Stimulated activated naive CD8-positive, alpha-beta T cell treated with anti-CD3 and anti-CD28 coated beads, Interleukin-15, amount 100 ng/mL, for 72 hours (primary cell): ENCODE measurements at regions not wholly inside any gene's neighbourhood (a gene's known extent, or its start where the extent isn't known, plus 50 kb on each side); places are given as distances from the start of the nearest gene placed in this dataset.

ENCODE experiments used
- ATAC-seq: fragments of 150-1000 bp; cut with Tn5 transposase; 2 replicates; pipeline ENCODE4 v1.10.0; 2021; ENCODE audit warnings: mild to moderate bottlenecking, moderate library complexity
- DNase-seq, 2 donors: peaks; one replicate each; pipeline ENCODE4 v3.0.0; 2021 to 2022
- H3K27ac Mint-ChIP-seq, 2 donors: one replicate each; pipeline ENCODE4 v1.8.0; 2022; ENCODE audit warnings: mild to moderate bottlenecking in 2 of 2, mixed read lengths in 2 of 2, moderate library complexity in 2 of 2
- H3K27me3 Mint-ChIP-seq: one replicate; pipeline ENCODE4 v1.8.0; 2022; ENCODE audit warnings: mixed read lengths
- H3K4me1 Mint-ChIP-seq: one replicate; pipeline ENCODE4 v1.8.0; 2022; ENCODE audit warnings: mild to moderate bottlenecking, mixed read lengths
- H3K4me3 Mint-ChIP-seq, 2 donors: one replicate each; pipeline ENCODE4 v1.8.0; 2022; ENCODE audit warnings: mild to moderate bottlenecking in 2 of 2, mixed read lengths in 2 of 2, moderate library complexity in 1 of 2
- H3K9me3 Mint-ChIP-seq, 2 donors: one replicate each; pipeline ENCODE4 v1.8.0; 2022; ENCODE audit warnings: mixed read lengths in 2 of 2

DNA sequence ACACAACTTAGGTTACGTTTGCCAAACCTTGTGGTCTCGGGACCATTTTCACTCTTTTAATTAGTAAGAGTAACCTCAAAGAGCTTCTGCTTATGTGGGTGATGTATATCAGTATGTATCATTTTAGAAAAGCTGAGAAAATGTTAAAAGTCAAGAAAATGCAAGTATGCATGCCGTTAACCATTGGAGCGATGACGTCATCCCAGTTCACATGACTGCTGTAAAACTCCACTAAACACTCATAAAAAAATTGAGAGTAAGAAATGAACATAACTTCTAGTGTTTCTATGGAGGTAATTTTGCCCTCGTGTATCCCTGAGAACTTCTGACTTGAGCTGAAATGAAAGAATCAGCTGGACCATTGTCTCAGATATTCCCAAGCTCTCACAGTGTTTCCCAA, 250.0 kb upstream of the CDH4 start:
- Mint-ChIP-seq H3K27ac (no peak overlapping the region), H3K4me3 (no peak overlapping the region), H3K9me3 (no peaks in the 10 kb centered on the region), H3K4me1 (no peaks in the 10 kb centered on the region), H3K27me3 (peaks cover 7% of the 10 kb centered on the region)
- no peak for DNase-seq
- ATAC-seq: no peak

DNA sequence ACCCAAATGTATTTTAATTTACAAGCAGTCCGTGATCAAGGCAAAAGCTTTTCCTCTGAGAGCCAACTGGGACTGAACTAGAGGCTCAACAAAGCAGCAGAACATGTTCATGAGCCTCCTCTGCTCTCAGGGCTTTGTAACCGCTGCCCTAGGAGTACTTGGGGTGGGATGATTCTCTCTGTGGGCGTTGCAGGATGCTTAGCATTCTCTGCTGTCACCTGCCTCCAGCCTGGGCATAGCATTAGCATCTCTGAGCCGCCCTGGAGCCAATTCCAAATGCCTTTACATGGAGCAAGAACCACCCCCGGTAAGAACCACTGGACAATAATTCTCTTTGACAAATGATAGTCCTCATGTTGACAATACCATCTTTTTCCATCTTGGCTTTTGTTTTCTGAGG, 237.6 kb upstream of the CDH4 start:
- ATAC-seq: no peak
- H3K9me3 Mint-ChIP-seq: peaks cover 8 to 19% of the 10 kb centered on the region in 2 donors
- DNase-seq: no peak
- H3K4me1 Mint-ChIP-seq: no peaks in the 10 kb centered on the region
- H3K27ac Mint-ChIP-seq: peak overlapping the region in 1 of 2 donors; percentile 25
- no peak overlapping the region for H3K4me3 Mint-ChIP-seq
- H3K27me3 Mint-ChIP-seq: peaks cover 14% of the 10 kb centered on the region

DNA sequence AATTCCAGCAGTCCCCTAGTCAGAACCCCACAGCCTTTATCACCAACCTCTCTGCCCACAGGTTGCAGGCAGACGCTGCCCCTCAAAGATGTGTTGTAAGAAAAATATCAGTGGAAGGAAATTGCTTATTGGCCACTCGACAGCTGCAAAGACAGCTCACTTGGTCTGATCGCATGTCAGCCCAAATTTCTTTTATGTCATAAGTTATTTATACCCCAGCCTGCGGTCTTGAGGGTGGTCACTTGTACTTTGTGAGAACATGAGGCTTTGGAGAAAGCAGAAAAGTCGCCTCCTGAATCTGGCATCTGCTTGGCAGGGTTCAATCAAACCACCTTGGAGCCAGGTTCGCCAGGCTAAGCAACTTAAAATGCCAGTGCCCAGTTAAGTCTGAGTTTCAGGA, 236.5 kb upstream of the CDH4 start:
- no peaks in the 10 kb centered on the region for H3K4me1 Mint-ChIP-seq
- H3K27ac Mint-ChIP-seq: no peak overlapping the region
- no peak for ATAC-seq
- peaks cover 7% of the 10 kb centered on the region for H3K27me3 Mint-ChIP-seq
- peaks cover 8 to 24% of the 10 kb centered on the region in 2 donors for H3K9me3 Mint-ChIP-seq
- H3K4me3 Mint-ChIP-seq: no peak overlapping the region
- no peak for DNase-seq

DNA sequence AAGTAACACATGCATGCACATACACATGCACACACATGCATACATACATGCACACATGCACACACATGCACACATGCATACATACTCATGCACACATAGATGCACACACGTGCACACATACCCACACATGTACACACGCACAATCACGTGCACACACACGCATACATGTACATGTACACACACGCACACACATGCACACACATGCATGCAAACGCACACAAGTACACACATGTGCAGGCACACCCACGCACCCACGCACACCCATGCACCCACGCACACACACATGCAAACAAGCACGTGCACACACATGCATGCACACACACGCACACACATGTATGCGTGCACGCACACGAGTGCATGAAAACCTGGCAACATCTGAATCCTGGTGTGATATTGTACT, 232.7 kb upstream of the CDH4 start:
- no peaks in the 10 kb centered on the region for H3K4me1 Mint-ChIP-seq
- H3K27ac Mint-ChIP-seq: no peak overlapping the region
- peaks cover 4 to 24% of the 10 kb centered on the region in 2 donors for H3K9me3 Mint-ChIP-seq
- H3K4me3 Mint-ChIP-seq: no peak overlapping the region
- peaks cover 7% of the 10 kb centered on the region for H3K27me3 Mint-ChIP-seq
- no peak for ATAC-seq
- no peak for DNase-seq

DNA sequence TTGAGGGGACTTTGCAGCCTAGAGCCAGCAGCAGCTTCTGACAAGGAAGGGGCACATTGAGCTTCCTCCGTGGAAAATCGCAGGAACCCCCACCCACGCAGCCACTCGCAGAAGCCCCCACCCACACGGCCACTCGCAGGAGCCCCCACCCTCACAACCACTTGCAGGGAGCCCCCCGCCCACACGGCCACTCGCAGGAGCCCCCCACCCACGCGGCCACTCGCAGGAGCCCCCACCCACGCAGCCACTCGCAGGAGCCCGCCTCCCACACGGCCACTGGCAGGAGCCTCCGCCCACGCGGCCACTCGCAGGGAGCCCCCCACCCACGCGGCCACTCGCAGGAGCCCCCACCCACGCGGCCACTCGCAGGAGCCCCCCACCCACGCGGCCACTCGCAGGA, 228.4 kb upstream of the CDH4 start:
- Mint-ChIP-seq H3K9me3 (peaks cover 4 to 31% of the 10 kb centered on the region in 2 donors), H3K4me3 (no peak overlapping the region), H3K27ac (peak overlapping the region in 1 of 2 donors; percentile 78), H3K27me3 (no peaks in the 10 kb centered on the region), H3K4me1 (no peaks in the 10 kb centered on the region)
- no peak for DNase-seq
- ATAC-seq: no peak

DNA sequence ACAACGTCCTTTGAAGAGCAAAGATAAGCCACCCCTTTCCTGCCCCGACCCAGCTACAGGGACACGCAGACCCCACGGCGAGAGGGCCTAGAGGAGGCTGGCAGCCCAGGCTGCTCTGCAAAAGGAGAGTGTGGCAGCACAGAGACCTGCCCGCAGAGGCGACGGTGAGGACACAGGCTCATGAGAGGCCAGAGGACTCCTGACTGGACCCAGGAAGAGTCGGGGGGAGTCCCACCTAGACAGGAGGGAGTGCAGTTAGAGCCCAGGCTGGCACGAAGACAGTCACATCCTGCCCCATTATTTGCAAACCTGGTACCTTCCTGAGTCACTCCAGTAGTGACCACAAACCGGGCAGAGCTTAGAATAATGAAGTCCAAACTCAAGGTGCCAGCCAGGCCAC, 227.7 kb upstream of the CDH4 start:
- Mint-ChIP-seq H3K4me3 (no peak overlapping the region), H3K4me1 (no peaks in the 10 kb centered on the region), H3K27me3 (no peaks in the 10 kb centered on the region), H3K27ac (peak overlapping the region in 1 of 2 donors; percentile 40), H3K9me3 (peaks cover 0 to 28% of the 10 kb centered on the region in 2 donors)
- ATAC-seq (no peak), DNase-seq (no peak)

DNA sequence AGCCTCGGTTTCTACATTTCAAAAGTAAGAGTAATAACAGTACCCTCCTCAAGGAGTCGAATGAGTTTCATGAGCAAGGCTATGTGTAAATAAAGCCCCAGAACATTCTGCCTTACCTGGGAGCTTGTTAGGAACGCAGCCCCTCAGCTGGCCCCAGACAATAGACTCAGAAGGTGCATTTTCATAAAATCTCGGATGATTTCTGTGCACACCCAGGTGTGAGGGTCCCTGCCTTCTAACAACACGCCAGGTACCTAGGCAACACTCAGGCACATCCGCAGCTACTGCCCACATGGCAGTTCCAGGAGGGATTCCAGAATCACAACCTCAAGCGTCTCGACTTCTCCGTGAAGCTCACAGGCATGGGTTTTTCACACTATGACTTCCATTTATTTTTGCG, 226.5 kb upstream of the CDH4 start:
- DNase-seq (no peak), ATAC-seq (no peak)
- Mint-ChIP-seq H3K27ac (no peak overlapping the region), H3K4me3 (no peak overlapping the region), H3K4me1 (no peaks in the 10 kb centered on the region), H3K9me3 (peaks cover 0 to 27% of the 10 kb centered on the region in 2 donors), H3K27me3 (no peaks in the 10 kb centered on the region)

DNA sequence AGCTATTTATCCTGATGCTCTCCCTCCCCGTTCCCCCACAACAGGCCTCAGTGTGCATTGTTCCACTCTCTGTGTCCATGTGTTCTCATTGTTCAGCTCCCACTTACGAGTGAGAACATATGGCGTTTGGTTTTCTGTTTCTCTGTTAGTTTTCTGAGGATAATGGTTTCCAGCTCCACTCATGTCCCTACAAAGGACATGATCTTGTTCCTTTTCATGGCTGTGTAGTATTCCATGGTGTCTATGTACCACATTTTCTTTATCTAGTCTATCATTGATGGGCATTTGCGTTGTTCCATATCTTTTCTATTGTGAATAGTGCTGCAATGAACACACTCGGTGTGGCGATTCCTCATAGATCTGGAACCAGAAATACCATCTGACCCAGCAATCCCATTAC, 225.9 kb upstream of the CDH4 start:
- DNase-seq: no peak
- H3K4me1 Mint-ChIP-seq: no peaks in the 10 kb centered on the region
- no peak overlapping the region for H3K27ac Mint-ChIP-seq
- no peak for ATAC-seq
- no peak overlapping the region for H3K4me3 Mint-ChIP-seq
- H3K27me3 Mint-ChIP-seq: no peaks in the 10 kb centered on the region
- H3K9me3 Mint-ChIP-seq: peaks cover 0 to 27% of the 10 kb centered on the region in 2 donors

DNA sequence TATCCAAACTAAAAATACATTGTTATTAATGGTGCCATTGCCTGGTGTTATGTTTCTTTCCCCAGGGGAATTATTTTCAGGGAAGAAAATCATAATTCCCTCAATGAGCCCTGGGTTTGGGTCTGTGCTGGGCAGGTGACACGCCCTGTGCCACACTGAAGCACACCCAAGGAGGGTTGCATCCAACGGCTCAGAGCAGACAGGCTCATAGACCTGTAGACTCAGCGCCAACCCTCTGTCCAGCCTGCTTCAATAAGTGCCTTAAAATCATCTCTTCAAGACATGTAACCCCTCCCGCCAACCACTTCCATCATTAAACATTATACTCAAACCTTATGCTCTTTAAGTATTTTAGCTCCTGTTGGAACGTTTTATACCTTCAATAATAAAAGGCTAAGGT, 225.3 kb upstream of the CDH4 start:
- no peak for ATAC-seq
- Mint-ChIP-seq H3K4me1 (no peaks in the 10 kb centered on the region), H3K27me3 (no peaks in the 10 kb centered on the region), H3K9me3 (peaks cover 0 to 27% of the 10 kb centered on the region in 2 donors), H3K27ac (no peak overlapping the region), H3K4me3 (no peak overlapping the region)
- no peak for DNase-seq

DNA sequence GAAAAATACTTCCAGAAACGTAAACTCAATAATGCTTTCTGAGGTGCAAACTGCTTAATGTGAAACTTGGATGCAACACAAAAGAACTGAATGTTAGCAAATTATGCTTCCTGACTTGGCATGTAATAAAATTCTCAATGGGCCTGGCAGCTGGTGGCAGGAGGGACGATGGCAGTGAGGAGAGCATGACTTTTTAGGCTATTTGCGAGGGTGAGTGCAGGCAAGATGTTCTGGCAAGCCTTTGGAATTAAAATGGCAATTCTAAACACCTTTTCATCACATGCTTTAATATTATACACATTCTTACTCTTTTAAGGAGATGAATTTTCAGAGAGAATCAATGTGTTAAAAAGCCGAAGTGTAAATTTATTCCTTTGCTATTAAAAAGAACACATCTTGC, 224.8 kb upstream of the CDH4 start:
- Mint-ChIP-seq H3K4me3 (no peak overlapping the region), H3K27me3 (no peaks in the 10 kb centered on the region), H3K4me1 (no peaks in the 10 kb centered on the region), H3K27ac (no peak overlapping the region), H3K9me3 (peaks cover 0 to 27% of the 10 kb centered on the region in 2 donors)
- no peak for DNase-seq
- no peak for ATAC-seq

DNA sequence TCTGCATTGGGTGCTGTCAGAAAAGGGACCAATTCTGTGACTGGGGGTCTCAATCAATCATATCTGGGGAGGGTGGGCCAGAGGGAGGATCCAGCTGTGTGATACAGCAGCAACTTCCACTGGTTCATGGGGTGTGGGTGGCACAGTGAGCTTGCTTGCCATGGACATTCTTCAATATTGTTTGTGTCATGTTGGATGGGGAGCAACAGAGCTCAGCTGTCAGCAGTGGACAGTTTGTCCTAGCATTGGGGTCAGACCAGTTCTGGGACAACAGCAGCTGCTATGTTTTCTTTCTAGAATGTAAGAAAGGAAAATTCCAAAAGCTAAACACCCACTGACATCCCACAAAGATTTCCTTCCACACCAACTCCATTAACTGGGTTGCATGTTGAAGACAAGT, 221.9 kb upstream of the CDH4 start:
- H3K27ac Mint-ChIP-seq: no peak overlapping the region
- H3K4me1 Mint-ChIP-seq: no peaks in the 10 kb centered on the region
- peaks cover 0 to 27% of the 10 kb centered on the region in 2 donors for H3K9me3 Mint-ChIP-seq
- H3K27me3 Mint-ChIP-seq: no peaks in the 10 kb centered on the region
- DNase-seq (no peak), ATAC-seq (no peak)
- H3K4me3 Mint-ChIP-seq: no peak overlapping the region

DNA sequence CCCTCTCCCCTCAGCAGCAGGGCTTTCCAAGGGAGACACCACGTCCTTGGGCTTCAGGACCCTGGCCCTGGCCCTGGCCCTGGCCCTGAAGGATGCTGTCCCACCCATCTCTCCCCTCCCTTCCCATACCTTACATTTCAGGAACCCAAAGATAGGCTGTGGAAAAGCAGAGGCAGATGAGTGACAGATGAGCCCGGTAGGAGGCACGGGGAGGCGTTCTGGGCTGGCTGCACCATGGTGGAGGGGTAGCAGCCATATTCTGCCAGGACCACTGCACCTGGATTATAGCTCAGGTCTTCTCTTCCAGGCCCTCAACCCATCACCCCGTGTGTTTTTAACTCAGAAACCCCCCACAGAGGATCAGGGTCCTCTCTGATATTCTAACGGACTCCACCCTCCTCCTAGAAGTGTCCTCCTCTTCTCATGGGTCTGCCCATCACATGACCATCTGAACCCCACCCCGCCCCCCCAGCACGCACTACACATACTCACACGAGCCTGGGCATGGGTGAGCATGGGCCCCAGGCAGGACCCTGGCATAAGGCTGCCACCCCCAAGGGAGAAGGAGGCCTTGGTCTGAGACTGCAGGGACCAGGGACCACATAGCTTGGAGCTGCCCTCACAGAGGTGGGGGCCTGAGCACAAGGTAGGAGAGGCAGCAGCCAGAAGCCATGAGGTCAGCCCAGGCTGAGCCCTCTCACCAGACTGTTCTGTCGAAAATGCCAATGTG, 220.8 kb upstream of the CDH4 start:
- ATAC-seq: no peak
- no peaks in the 10 kb centered on the region for H3K27me3 Mint-ChIP-seq
- H3K4me1 Mint-ChIP-seq: no peaks in the 10 kb centered on the region
- no peak overlapping the region for H3K4me3 Mint-ChIP-seq
- no peak for DNase-seq
- H3K9me3 Mint-ChIP-seq: peaks cover 0 to 30% of the 10 kb centered on the region in 2 donors
- no peak overlapping the region for H3K27ac Mint-ChIP-seq

DNA sequence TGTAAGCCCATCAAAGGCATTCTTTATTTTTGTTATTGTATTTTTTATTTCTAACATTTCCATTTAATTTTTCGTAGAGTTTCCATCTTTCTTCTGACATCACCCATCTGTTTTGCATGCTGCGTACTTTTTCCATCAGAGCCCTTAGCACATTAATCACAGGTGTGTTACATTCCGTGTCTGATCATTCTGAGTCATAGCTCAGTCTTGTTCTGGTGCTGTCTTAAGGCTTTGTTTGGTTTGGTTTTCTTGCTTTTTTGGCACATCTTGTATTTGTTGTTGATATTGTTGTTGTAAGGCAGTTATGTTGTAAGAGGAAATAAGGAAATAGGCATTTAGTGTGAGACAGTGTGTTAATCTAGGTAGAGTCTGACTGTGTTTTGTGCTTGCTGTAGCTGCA, 214.6 kb upstream of the CDH4 start:
- Mint-ChIP-seq H3K9me3 (peaks cover 0 to 16% of the 10 kb centered on the region in 2 donors), H3K4me3 (no peak overlapping the region), H3K27me3 (no peaks in the 10 kb centered on the region), H3K27ac (no peak overlapping the region), H3K4me1 (no peaks in the 10 kb centered on the region)
- ATAC-seq (no peak), DNase-seq (no peak)

DNA sequence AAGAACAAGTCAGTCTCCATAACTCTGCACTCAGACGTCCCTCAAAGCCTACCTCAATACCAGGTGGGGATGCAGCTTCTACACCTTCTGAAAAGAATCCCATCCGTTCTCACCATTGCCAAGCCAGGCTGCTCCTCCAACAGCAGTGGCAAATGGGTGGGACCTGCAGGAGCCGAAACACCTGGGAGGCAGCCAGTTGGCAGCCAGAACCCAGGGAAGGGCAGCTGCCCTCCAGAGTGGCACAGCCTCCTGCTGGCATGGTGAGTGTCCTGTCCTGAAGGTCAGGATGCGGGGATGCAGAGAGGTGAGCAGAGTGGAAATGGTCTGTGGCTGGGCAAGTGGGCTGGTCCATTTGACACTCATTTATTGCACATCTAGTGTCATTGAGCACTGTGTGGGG, 210.6 kb upstream of the CDH4 start:
- ATAC-seq (no peak), DNase-seq (no peak)
- Mint-ChIP-seq H3K27ac (no peak overlapping the region), H3K4me3 (no peak overlapping the region), H3K27me3 (peaks cover 7% of the 10 kb centered on the region), H3K4me1 (no peaks in the 10 kb centered on the region), H3K9me3 (peaks cover 0 to 8% of the 10 kb centered on the region in 2 donors)

DNA sequence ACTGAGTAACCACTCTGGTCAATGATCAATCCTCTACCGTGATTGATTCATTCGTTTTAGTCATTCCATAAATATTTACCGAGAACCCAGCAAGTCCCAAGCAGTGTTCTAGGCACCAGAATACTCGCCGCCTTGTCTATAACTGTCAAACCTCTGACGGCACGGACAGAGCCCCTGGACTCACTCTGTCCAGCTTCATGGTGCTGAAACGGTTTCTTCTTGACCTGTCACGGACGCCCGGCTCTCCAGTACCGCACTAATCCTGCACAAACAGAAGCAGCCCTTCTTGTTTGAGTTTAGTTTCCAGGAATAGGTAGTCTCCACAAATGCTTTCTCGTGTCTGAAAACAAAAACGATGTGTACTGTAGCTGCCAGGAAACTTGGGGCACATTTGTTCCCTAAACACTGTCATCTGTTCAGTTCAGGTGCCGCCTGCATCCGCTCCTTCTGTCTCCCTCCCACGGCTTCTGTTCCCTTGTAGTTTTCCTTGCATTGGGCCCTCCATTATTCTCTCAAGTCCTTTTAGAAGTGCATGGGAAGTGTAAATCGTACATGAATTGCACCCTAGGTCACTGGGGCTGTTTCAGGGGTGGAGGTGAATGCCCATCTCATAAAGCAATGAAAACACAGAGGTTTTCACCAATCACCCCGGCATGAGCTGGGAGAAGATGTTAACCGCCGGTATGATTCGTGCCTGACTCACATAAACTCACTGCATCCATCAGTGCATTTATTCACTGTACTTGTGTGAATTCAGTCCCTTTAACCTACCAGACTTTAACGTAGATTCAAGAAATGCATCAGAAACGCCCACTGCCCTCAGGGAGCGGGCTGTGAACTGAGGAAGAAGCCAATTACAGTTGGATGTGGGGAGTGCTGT, 209.3 kb upstream of the CDH4 start:
- H3K9me3 Mint-ChIP-seq: peaks cover 0 to 2% of the 10 kb centered on the region in 2 donors
- ATAC-seq: no peak
- peaks cover 7% of the 10 kb centered on the region for H3K27me3 Mint-ChIP-seq

DNA sequence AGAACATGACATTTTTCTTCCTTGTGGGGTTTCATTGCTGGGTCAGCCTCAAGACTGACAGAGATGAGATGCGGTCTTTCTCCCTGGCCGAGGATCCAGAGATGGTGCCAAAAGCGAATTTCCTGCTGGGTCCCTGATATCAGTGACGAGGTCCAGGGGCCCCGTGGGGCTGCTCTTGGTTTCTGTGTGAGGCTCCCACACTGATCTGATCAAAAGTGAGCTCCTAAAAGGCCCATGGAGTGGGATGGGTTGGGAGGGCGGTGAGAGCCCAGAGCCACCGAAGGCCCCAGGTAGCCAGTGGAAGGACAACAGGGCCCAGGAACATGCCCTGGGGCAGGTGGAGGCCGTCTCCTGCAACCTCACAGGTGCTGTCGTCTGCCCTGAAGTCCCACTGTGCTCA, 208.4 kb upstream of the CDH4 start:
- DNase-seq (no peak), ATAC-seq (no peak)
- H3K4me3 Mint-ChIP-seq: no peak overlapping the region
- H3K4me1 Mint-ChIP-seq: no peaks in the 10 kb centered on the region
- no peaks in the 10 kb centered on the region for H3K9me3 Mint-ChIP-seq
- peaks cover 7% of the 10 kb centered on the region for H3K27me3 Mint-ChIP-seq
- H3K27ac Mint-ChIP-seq: no peak overlapping the region

More for the DNA sequence above, 209.3 kb upstream of the CDH4 start:
- Mint-ChIP-seq H3K4me1 (no peaks in the 10 kb centered on the region), H3K4me3 (no peak overlapping the region), H3K27ac (no peak overlapping the region)
- no peak for DNase-seq
